Thyroid gland (tissue), 4 donors: ENCODE measurements at regions not wholly inside any gene's neighbourhood (a gene's known extent, or its start where the extent isn't known, plus 50 kb on each side); places are given as distances from the start of the nearest gene placed in this dataset.

Experiments used
- DNase-seq, 2 donors: peaks; one replicate each; pipeline ENCODE4 v3.0.0-alpha.2; 2019
- H3K27ac ChIP-seq, 3 donors: fragments of 200-600 bp; sonication (generic); 1 replicate in 2 of 3; 2 replicates in 1 of 3; pipeline ENCODE4 v1.5.1; 2016 to 2019; ENCODE audit warnings: mild to moderate bottlenecking in 1 of 3, moderate library complexity in 1 of 3
- H3K27me3 ChIP-seq: fragments of 200-600 bp; sonication (generic); one replicate; pipeline ENCODE4 v1.5.1; 2019
- H3K36me3 ChIP-seq, 2 donors: fragments of 200-600 bp; sonication (generic); one replicate each; pipeline ENCODE4 v1.5.1; 2016 to 2019
- H3K4me1 ChIP-seq, 2 donors: fragments of 200-600 bp; sonication (generic); one replicate each; pipeline ENCODE4 v1.5.1; 2017 to 2019
- H3K4me3 ChIP-seq, 3 donors: fragments of 200-600 bp; sonication (generic); replicated peaks in 1 of 3; 1 replicate in 2 of 3; 2 replicates in 1 of 3; pipeline ENCODE4 v1.5.1; 2016; ENCODE audit warnings: mild to moderate bottlenecking in 1 of 3
- H3K9me3 ChIP-seq: fragments of 200-600 bp; sonication (generic); one replicate; pipeline ENCODE4 v1.5.1; 2017
- POLR2A ChIP-seq, 2 donors: fragments of 450-650 bp; IDR thresholded peaks; one replicate each; pipeline ENCODE4 v1.6.1; 2017; ENCODE audit warnings: antibody characterized with exemption in 2 of 2, mild to moderate bottlenecking in 2 of 2, moderate library complexity in 1 of 2
- WGBS, 2 donors: methylation state at CpG; one replicate each; pipeline ENCODE4 v1.1.5; 2017; 5-methylcytosine and 5-hydroxymethylcytosine counted together
- intact Hi-C: fragments of 100-400 bp; cut with DNase I; formaldehyde crosslinking; loops from one replicate; pipeline ENCODE4 v1.15.1; 2023
- TF ChIP-seq, protein P1 (sequence below), 6 experiments: fragments of 200-600 bp in 3 of 6; fragments of 450-650 bp in 3 of 6; sonication (generic) in 3 of 6; IDR thresholded peaks; one replicate each; pipeline ENCODE4 v1.5.1; 2016 to 2019; ENCODE audit warnings: antibody characterized with exemption in 6 of 6, mild to moderate bottlenecking in 2 of 6, inconsistent platforms in 1 of 6, moderate library complexity in 1 of 6

DNA sequence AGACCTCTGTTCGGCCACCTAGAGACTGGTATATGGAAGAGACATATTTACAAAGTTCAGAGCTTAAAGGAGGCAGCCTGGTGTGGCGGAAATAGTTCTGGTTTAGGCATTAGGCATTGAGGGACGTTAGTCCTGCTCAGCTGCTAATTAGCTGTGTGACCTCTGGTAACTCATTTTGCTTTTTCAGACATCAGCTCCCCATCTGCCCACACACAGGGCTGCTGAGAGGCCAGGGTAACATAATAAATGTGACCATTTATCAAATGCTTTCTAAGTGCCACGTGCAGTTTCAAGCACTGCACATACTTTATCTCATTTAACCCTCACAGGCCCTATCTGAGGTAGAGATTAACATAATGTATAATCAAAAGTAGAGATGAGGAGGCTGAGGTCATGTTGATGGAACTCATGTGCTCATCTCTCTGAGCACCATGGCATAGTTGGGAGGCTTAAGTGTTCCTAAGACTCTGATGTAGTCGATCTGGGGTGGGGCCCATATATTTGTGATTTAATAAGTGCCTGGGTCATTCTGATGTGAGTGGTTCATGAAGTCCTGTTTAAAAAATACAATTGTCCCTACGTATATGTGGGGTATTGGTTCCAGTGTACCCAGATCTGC, 267.2 kb upstream of the PLXNA2 start:
- no peaks in the 10 kb centered on the region for H3K36me3 ChIP-seq
- 77 to 78% methylated on average over 6 of the region's 6 CpGs for WGBS, 2 donors
- H3K4me1 ChIP-seq, result no peaks in the 10 kb centered on the region
- TF ChIP-seq POLR2A (IDR thresholded peaks at IDR 0.05), result no peak
- TF ChIP-seq, protein P1, sequence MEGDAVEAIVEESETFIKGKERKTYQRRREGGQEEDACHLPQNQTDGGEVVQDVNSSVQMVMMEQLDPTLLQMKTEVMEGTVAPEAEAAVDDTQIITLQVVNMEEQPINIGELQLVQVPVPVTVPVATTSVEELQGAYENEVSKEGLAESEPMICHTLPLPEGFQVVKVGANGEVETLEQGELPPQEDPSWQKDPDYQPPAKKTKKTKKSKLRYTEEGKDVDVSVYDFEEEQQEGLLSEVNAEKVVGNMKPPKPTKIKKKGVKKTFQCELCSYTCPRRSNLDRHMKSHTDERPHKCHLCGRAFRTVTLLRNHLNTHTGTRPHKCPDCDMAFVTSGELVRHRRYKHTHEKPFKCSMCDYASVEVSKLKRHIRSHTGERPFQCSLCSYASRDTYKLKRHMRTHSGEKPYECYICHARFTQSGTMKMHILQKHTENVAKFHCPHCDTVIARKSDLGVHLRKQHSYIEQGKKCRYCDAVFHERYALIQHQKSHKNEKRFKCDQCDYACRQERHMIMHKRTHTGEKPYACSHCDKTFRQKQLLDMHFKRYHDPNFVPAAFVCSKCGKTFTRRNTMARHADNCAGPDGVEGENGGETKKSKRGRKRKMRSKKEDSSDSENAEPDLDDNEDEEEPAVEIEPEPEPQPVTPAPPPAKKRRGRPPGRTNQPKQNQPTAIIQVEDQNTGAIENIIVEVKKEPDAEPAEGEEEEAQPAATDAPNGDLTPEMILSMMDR (IDR thresholded peaks at IDR 0.05), result no peak
- H3K9me3 ChIP-seq, result no peaks in the 10 kb centered on the region
- no peak overlapping the region for H3K27ac ChIP-seq
- intact Hi-C loops, result no loop called here
- H3K4me3 ChIP-seq, result no peak overlapping the region
- no peak for DNase-seq
- no peaks in the 10 kb centered on the region for H3K27me3 ChIP-seq

DNA sequence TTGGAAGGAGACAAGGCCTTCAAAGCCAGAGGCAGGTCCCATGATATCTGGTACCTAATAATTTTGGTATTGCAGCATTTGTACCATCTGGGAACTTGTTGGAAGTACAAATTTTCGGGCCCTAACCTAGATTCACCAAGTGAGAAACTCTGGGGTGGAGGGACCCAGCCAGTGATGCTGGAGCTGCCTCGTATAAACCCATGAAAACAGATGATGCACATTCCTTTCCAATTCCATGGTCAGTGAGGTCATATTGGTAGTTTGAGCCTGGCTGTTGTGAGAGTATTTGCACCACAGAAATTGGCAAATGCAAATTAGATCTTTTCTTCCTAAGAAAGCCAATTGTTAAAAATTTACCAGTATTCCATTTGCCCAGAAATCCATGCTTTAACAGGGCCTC, 269.6 kb upstream of the PLXNA2 start:
- DNase-seq, result no peak
- 57 to 84% methylated on average over 2 of the region's 2 CpGs for WGBS, 2 donors
- H3K27ac ChIP-seq, result no peak overlapping the region
- H3K4me3 ChIP-seq, result no peak overlapping the region
- H3K27me3 ChIP-seq, result no peaks in the 10 kb centered on the region
- no peaks in the 10 kb centered on the region for H3K9me3 ChIP-seq
- H3K4me1 ChIP-seq, result no peaks in the 10 kb centered on the region
- intact Hi-C loops, result no loop called here
- H3K36me3 ChIP-seq, result no peaks in the 10 kb centered on the region
- TF ChIP-seq POLR2A (IDR thresholded peaks at IDR 0.05), result no peak
- TF ChIP-seq, protein P1 (IDR thresholded peaks at IDR 0.05), result no peak

DNA sequence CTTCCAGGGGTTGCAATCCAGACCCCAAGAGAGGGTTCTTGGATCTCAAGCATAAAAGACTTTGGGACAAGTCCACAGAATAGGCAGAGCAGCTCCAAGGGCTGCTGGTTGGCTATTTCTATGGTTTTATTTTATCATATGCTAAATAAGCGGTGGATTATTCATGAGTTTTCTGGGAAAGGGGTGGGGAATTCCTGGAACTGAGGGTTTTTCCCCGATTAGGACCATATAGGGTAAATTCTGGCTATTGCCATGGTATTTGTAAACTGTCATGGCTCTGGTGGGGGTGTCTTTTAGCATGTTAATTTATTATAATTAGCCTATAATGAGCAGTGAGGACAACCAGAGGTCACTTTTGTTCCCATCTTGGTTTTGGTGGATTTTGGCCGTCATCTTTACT, 270.9 kb upstream of the PLXNA2 start:
- WGBS, 2 donors, result 94 to 95% methylated on average over 3 of the region's 3 CpGs
- Histone ChIP-seq H3K36me3 (no peaks in the 10 kb centered on the region), H3K9me3 (no peaks in the 10 kb centered on the region), H3K4me1 (no peaks in the 10 kb centered on the region), H3K27me3 (no peaks in the 10 kb centered on the region), H3K27ac (no peak overlapping the region), H3K4me3 (no peak overlapping the region)
- DNase-seq, result no peak
- TF ChIP-seq, protein P1 (IDR thresholded peaks at IDR 0.05), result no peak
- TF ChIP-seq POLR2A (IDR thresholded peaks at IDR 0.05), result no peak
- intact Hi-C loops, result no loop called here

DNA sequence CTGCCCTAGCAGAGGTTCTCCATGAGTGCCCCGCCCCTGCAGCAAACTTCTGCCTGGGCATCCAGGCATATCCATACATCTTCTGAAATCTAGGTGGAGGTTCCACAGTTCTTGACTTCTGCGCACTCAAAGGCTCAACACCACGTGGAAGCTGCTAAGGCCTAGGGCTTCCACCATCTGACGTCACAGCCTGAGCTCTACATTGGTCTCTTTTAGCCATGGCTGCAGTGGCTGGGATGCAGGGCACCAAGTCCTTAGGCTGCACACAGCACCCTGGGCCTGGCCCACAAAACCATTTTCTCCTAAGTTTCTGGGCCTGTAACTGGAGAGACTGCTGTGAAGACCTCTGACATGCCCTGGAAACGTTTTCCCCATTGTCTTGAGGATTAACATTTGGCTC, 272.6 kb upstream of the PLXNA2 start:
- no peak for DNase-seq
- Histone ChIP-seq H3K27ac (no peak overlapping the region), H3K4me1 (no peaks in the 10 kb centered on the region), H3K27me3 (no peaks in the 10 kb centered on the region), H3K9me3 (no peaks in the 10 kb centered on the region), H3K4me3 (no peak overlapping the region), H3K36me3 (no peaks in the 10 kb centered on the region)
- intact Hi-C loops, result no loop called here
- TF ChIP-seq POLR2A (IDR thresholded peaks at IDR 0.05), result no peak
- TF ChIP-seq, protein P1 (IDR thresholded peaks at IDR 0.05), result no peak
- WGBS, 2 donors, result 87 to 90% methylated on average over 5 of the region's 5 CpGs

DNA sequence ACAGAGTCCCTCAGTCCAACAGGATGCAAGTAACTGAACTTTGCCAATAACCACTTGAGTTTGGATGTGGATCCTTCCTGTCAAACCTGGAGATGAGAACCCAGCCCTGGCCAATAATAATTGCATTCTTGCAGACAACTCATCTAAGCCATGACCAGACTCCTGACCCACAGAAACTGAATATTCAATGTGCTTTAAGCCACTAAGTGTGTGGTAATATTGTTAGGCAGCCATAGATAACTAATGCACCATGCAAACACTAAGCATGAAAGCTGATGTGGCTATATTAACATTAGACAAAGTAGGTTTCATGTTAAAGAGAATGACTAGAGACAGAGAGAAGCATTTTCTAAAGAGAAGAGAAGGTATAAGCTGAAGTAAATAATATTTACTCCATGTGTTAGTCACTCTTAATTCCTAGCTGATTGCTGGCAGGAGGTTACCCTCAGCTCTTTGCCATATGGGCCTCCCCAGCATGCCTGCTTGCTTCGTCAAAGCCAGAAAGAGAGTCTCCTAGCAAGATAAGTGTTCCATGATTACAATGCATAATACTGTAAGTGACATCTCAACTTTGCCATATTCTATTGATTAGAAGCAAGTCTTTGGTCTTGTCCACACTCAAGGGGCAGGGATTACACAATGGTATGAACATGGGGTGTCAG, 276.4 kb upstream of the PLXNA2 start:
- DNase-seq, result no peak
- 71 to 96% methylated on average over 1 of the region's 1 CpG for WGBS, 2 donors
- intact Hi-C loops, result no loop called here
- no peak overlapping the region for H3K27ac ChIP-seq
- H3K4me3 ChIP-seq, result no peak overlapping the region
- H3K27me3 ChIP-seq, result no peaks in the 10 kb centered on the region
- no peaks in the 10 kb centered on the region for H3K4me1 ChIP-seq
- no peaks in the 10 kb centered on the region for H3K9me3 ChIP-seq
- no peaks in the 10 kb centered on the region for H3K36me3 ChIP-seq
- TF ChIP-seq POLR2A (IDR thresholded peaks at IDR 0.05), result no peak
- TF ChIP-seq, protein P1 (IDR thresholded peaks at IDR 0.05), result no peak
